HUES6 (cell line): ENCODE measurements at regions not wholly inside any gene's neighbourhood (a gene's known extent, or its start where the extent isn't known, plus 50 kb on each side); places are given as distances from the start of the nearest gene placed in this dataset.

Experiments
- H3K27ac ChIP-seq: 2 replicates; pipeline ENCODE4 v1.7.0; 2013; ENCODE audit warnings: low read depth, mild to moderate bottlenecking, low read length, inconsistent platforms
- H3K27me3 ChIP-seq: 2 replicates; pipeline ENCODE4 v1.6.1; 2013; ENCODE audit warnings: low read length; ENCODE audit not compliant: control insufficient read depth, insufficient read depth
- H3K36me3 ChIP-seq: 2 replicates; pipeline ENCODE4 v1.6.1; 2013; ENCODE audit warnings: low read length; ENCODE audit not compliant: control insufficient read depth, insufficient read depth
- H3K4me1 ChIP-seq: 2 replicates; pipeline ENCODE4 v1.6.1; 2013; ENCODE audit warnings: low read length; ENCODE audit not compliant: control insufficient read depth, insufficient read depth
- H3K4me3 ChIP-seq: 2 replicates; pipeline ENCODE4 v1.5.1; 2013; ENCODE audit warnings: low read depth, low read length
- H3K9ac ChIP-seq: one replicate; pipeline ENCODE4 v1.6.1; 2013; ENCODE audit warnings: mild to moderate bottlenecking, low read length
- H3K9me3 ChIP-seq: 2 replicates; pipeline ENCODE4 v1.6.1; 2013; ENCODE audit warnings: low read depth, low read length; ENCODE audit not compliant: control insufficient read depth, insufficient read depth

DNA sequence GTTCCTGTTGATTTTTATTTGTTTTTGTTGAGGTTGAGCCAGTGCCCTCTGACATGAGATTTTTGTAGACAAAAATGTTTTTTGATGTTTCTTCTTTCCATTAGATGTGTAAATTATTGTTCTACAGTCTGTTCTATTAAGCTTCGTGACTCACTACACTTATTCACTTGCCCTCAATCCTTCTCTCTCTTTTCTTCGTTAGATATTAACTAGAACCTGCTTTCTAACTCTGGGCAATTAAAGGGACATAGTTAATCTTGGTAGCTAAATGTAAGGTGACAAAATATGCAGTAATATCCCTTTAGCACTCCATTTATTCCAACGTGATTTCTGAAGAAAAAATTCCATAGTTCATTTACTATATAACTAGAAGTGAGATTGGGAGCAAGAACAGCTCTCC, 333.9 kb downstream of the PDHA2 start:
- H3K27me3 ChIP-seq: no peaks in the 10 kb centered on the region
- no peaks in the 10 kb centered on the region for H3K36me3 ChIP-seq
- no peaks in the 10 kb centered on the region for H3K4me1 ChIP-seq
- no peak overlapping the region for H3K9ac ChIP-seq
- H3K27ac ChIP-seq: no peak overlapping the region
- H3K9me3 ChIP-seq: peaks cover 4% of the 10 kb centered on the region; the same call in 1 of the 2 replicates
- no peak overlapping the region for H3K4me3 ChIP-seq

DNA sequence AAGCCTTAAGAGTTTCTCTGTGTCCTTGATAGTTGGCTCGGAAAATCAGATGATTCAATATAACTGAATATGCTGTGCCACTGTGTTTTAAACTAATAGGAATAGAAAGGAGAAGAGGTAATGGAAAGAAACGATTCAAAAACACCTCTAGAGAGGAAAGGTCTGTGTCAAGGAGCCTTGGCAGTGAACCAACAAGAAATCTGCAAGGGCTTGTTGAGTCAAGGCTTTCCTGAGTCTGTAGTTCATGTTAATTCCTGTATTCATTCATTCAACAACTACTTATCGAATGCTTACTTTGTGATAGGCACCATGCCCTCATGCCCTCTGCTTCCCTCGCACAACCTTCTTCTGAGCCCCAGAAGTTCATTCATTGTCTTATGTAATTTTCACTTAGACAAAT, 336.0 kb downstream of the PDHA2 start:
- H3K27me3 ChIP-seq: no peaks in the 10 kb centered on the region
- no peak overlapping the region for H3K27ac ChIP-seq
- H3K4me3 ChIP-seq: no peak overlapping the region
- no peaks in the 10 kb centered on the region for H3K36me3 ChIP-seq
- H3K4me1 ChIP-seq: no peaks in the 10 kb centered on the region
- H3K9me3 ChIP-seq: no peaks in the 10 kb centered on the region
- H3K9ac ChIP-seq: no peak overlapping the region

DNA sequence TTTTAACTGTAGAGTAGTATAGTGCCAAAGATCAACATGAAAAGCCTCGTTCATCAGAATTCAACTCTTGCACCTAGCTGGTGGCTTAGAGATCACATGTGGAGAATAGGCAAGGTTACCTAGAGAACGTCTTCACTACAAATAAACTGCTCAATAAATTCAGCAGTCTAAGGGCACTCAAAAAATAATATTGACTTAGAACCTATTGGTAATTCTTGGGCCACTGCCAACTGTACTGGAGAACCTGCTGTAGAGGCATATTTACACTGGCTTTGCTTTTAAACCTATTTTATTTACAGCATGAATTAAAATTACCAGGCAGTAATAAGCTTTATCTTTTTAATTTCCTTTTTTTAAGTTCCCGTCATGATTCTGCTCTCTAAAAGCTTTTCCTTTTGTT, 343.7 kb downstream of the PDHA2 start:
- no peak overlapping the region for H3K4me3 ChIP-seq
- no peak overlapping the region for H3K9ac ChIP-seq
- no peak overlapping the region for H3K27ac ChIP-seq
- no peaks in the 10 kb centered on the region for H3K9me3 ChIP-seq
- H3K27me3 ChIP-seq: no peaks in the 10 kb centered on the region
- H3K36me3 ChIP-seq: no peaks in the 10 kb centered on the region
- H3K4me1 ChIP-seq: no peaks in the 10 kb centered on the region

DNA sequence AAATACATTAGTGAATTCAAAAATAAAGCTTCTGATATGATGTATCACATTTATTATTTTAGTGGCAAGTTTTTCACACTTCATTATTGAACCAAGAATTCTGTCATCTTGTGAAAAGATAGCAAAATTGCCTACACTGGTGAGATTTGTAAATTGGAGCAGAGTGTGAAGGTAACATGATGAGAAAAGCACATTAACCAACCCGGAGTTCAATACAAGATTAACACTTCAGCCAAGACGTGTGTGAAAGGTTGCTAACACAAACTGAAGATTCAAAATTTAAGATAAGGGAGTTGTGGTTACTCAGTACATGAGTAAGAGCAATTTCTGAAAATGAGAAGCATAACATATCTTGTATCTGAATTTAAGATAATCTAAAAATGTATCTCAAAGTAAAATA, 346.7 kb downstream of the PDHA2 start:
- no peaks in the 10 kb centered on the region for H3K4me1 ChIP-seq
- no peak overlapping the region for H3K4me3 ChIP-seq
- no peak overlapping the region for H3K27ac ChIP-seq
- H3K9me3 ChIP-seq: no peaks in the 10 kb centered on the region
- H3K9ac ChIP-seq: no peak overlapping the region
- no peaks in the 10 kb centered on the region for H3K36me3 ChIP-seq
- H3K27me3 ChIP-seq: no peaks in the 10 kb centered on the region

DNA sequence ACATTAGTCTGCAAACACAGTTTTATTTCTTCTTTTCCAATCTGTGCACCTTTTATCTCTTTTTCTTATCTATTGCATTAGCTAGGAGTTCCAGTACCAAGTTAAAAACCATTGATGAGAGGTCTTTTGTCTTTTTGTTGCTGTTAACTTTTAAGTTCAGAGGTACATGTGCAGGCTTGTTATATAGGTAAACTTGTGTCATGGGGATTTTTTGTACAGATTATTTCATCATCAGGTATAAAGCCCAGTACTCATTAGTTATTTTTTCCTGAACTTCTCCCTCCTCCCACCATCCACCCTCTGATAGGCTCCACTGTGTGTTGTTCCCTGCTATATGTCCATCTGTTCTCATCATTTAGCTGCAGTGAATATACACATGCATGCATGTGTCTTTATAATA, 349.9 kb downstream of the PDHA2 start:
- no peak overlapping the region for H3K4me3 ChIP-seq
- no peaks in the 10 kb centered on the region for H3K27me3 ChIP-seq
- H3K9ac ChIP-seq: no peak overlapping the region
- no peaks in the 10 kb centered on the region for H3K36me3 ChIP-seq
- no peak overlapping the region for H3K27ac ChIP-seq
- no peaks in the 10 kb centered on the region for H3K9me3 ChIP-seq
- H3K4me1 ChIP-seq: no peaks in the 10 kb centered on the region

DNA sequence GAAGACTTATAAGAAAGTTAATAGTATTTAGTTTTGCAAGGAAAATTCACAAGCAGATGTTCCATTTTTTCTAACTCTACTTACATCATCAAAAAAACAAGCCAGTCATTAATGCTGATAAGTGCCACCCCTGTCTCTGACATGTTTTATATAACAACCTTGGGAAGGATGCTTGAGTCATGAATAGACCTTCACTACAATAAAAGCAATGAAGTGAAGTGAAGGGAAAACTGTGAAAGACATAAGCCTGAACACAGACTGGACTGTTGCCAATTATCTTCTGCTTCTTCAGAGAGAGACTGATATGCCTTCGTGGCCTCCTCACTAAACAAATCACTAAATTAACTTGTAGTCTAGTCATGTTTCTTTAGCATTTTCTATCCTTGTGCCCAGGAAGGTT, 353.2 kb downstream of the PDHA2 start:
- H3K4me1 ChIP-seq: no peaks in the 10 kb centered on the region
- H3K27ac ChIP-seq: no peak overlapping the region
- H3K36me3 ChIP-seq: no peaks in the 10 kb centered on the region
- no peaks in the 10 kb centered on the region for H3K9me3 ChIP-seq
- H3K9ac ChIP-seq: no peak overlapping the region
- no peak overlapping the region for H3K4me3 ChIP-seq
- H3K27me3 ChIP-seq: no peaks in the 10 kb centered on the region

DNA sequence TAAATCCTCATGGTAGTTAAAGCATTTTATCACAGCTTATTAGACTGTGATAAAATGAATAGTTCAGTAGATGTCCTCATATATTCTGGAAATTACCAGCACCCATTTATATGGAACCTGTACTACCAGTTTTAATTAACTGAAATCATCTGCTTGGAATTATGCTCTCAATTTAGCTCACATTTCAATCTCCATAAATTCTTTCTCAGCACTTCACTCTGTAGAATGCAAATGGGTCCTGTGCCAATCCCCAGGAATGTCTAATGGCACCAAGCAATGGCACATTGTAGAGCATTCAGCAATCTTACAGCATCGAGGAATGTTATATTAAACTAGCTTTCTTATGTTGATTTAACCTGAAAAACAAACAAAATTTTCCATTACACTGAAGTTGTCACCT, 355.1 kb downstream of the PDHA2 start:
- Histone ChIP-seq H3K27ac (no peak overlapping the region), H3K27me3 (no peaks in the 10 kb centered on the region), H3K9ac (no peak overlapping the region), H3K4me3 (no peak overlapping the region), H3K4me1 (no peaks in the 10 kb centered on the region), H3K36me3 (no peaks in the 10 kb centered on the region), H3K9me3 (no peaks in the 10 kb centered on the region)

DNA sequence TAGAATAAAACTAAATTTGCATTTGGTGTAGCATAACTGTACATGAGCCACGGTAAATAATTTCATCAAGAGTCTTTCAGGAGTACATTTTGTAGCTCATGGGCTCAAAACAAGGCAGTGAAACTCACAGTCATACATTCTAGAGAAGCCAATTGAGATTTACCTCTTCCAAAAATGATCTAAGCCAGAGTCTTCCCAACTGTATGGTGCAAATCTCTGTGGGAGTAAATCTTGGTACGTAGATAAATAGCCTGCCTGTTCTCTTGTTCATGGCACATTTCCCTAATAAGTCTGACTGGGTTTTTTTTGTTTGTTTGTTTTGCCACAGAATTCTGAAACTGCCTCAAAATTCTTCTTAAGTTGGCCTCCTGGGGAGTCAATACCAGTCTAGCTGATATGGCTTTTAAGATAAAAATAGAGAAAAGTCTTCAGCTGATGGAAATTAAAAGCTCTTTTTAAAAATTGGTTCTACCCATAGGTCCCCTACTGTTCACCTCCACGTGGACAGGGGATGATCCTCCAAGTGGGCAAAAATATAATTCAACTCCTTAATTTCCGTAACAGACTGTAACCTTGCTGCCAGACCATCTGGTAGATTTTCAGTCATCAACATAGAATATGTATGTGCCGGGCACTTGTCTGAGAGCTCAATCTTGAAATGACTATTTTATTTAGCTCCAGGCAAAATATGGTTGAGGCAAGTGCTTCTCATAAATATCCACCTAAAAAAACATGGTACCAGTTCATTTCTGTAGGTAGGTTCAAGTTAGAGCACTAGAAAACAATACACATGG, 365.4 kb downstream of the PDHA2 start:
- Histone ChIP-seq H3K4me3 (no peak overlapping the region), H3K4me1 (no peaks in the 10 kb centered on the region), H3K9me3 (no peaks in the 10 kb centered on the region), H3K36me3 (no peaks in the 10 kb centered on the region), H3K9ac (no peak overlapping the region), H3K27ac (no peak overlapping the region), H3K27me3 (no peaks in the 10 kb centered on the region)

DNA sequence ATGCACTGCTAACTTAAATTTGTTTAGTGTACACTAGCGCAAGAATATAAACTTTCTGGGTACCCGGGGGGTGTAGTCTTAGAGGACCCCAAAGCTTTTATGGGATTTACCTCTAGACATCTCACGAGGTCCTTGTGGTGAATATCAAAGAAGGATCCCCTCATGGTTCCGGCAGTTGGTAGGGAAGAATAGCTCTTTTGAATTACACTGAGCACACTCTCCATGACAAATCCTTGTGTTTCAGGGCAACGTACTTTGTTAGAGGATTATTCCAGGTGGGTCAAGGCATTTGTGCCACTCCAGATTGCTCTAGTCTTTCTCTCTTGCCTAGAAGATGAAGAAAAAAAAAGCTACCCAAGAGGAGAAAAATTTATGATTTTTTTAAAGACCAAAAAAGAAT, 387.6 kb downstream of the PDHA2 start:
- no peaks in the 10 kb centered on the region for H3K9me3 ChIP-seq
- no peaks in the 10 kb centered on the region for H3K27me3 ChIP-seq
- H3K4me1 ChIP-seq: peaks cover 9% of the 10 kb centered on the region; the same call in 1 of the 2 replicates
- H3K4me3 ChIP-seq: no peak overlapping the region
- no peak overlapping the region for H3K9ac ChIP-seq
- no peak overlapping the region for H3K27ac ChIP-seq
- no peaks in the 10 kb centered on the region for H3K36me3 ChIP-seq

DNA sequence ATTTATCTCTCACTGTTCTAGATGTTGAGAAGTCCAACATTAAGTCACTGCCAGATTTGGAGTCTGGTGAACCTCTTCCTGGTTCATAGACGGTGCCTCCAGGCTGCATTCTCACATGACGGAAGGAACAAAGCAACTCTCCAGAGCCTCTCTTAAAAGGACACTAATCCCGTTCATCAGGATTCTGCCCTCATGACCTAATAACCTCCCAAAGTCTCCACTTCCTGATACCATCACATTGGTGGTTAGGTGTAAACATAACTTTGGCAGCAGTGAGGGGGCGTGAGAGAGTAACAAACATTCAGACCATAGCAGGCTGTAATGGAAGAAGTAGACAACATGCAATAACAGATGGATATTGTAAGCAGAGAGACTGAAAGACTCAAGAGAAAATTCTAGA, 388.6 kb downstream of the PDHA2 start:
- H3K4me3 ChIP-seq: no peak overlapping the region
- no peaks in the 10 kb centered on the region for H3K36me3 ChIP-seq
- no peak overlapping the region for H3K9ac ChIP-seq
- no peak overlapping the region for H3K27ac ChIP-seq
- peaks cover 9% of the 10 kb centered on the region; the same call in 1 of the 2 replicates for H3K4me1 ChIP-seq
- no peaks in the 10 kb centered on the region for H3K27me3 ChIP-seq
- H3K9me3 ChIP-seq: peaks cover 3% of the 10 kb centered on the region; the same call in 1 of the 2 replicates

DNA sequence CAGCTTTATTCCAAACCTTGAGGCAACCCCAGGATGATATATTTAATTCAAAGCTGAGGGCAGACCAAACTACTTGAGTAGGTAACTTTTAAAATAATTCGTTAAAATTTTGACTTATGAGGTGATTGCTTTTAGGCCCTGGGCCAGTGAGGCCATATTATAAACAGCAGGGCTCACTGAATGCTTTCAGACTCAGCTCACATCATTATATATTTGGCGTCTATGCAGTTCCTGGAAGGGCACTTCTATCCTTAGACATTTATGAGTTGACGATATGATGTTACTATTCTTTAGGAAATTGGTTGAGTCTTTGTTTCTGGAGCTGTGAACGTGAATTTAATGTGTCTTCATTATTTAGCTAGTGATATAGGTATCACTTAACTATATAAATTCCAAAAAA, 400.1 kb downstream of the PDHA2 start:
- no peak overlapping the region for H3K4me3 ChIP-seq
- H3K36me3 ChIP-seq: no peaks in the 10 kb centered on the region
- no peak overlapping the region for H3K9ac ChIP-seq
- no peak overlapping the region for H3K27ac ChIP-seq
- H3K4me1 ChIP-seq: no peaks in the 10 kb centered on the region
- H3K27me3 ChIP-seq: no peaks in the 10 kb centered on the region
- H3K9me3 ChIP-seq: peaks cover 21% of the 10 kb centered on the region
